Upper lobe of left lung (tissue), 6 donors: ENCODE measurements at regions not wholly inside any gene's neighbourhood (a gene's known extent, or its start where the extent isn't known, plus 50 kb on each side); places are given as distances from the start of the nearest gene placed in this dataset.

Source experiments
- ATAC-seq, 2 donors: fragments of 200-7000 bp; cut with Tn5 transposase; one replicate each; pipeline ENCODE4 v1.9.1; 2022; ENCODE audit warnings: mild to moderate bottlenecking in 2 of 2, moderate library complexity in 2 of 2; ENCODE audit not compliant: low FRiP score in 2 of 2
- DNase-seq, 2 donors: peaks; one replicate each; pipeline ENCODE4 v3.0.0-alpha.2; 2019 to 2020
- H3K27ac ChIP-seq, 4 donors: fragments of 200-600 bp; sonication (generic); one replicate each; pipeline ENCODE4 v1.5.1; 2016 to 2019
- H3K27me3 ChIP-seq, 4 donors: fragments of 200-600 bp; sonication (generic); one replicate each; pipeline ENCODE4 v1.5.1; 2017 to 2019
- H3K36me3 ChIP-seq, 4 donors: fragments of 200-600 bp; sonication (generic); one replicate each; pipeline ENCODE4 v1.5.1; 2016 to 2019
- H3K4me1 ChIP-seq, 4 donors: fragments of 200-600 bp; sonication (generic); one replicate each; pipeline ENCODE4 v1.5.1; 2018 to 2019
- H3K4me3 ChIP-seq, 4 donors: fragments of 200-600 bp; sonication (generic); one replicate each; pipeline ENCODE4 v1.5.1; 2017 to 2019; ENCODE audit warnings: mild to moderate bottlenecking in 2 of 4, moderate library complexity in 1 of 4
- H3K9me3 ChIP-seq, 4 donors: fragments of 200-600 bp; sonication (generic); one replicate each; pipeline ENCODE4 v1.5.1; 2018 to 2019
- CTCF ChIP-seq, 6 experiments: fragments of 450-650 bp in 4 of 6; fragments of 200-600 bp in 2 of 6; sonication (generic) in 2 of 6; IDR thresholded peaks; one replicate each; pipeline ENCODE4 v1.5.1; 2016 to 2019; ENCODE audit warnings: antibody characterized with exemption in 6 of 6
- EP300 ChIP-seq, 4 donors: sonication (generic); formaldehyde crosslinking; IDR thresholded peaks; one replicate each; pipeline ENCODE4 v1.5.1; 2017; ENCODE audit warnings: antibody characterized with exemption in 4 of 4, control low read depth in 2 of 4
- POLR2A ChIP-seq, 4 donors: fragments of 450-650 bp; IDR thresholded peaks; one replicate each; pipeline ENCODE4 v1.5.1; 2016 to 2017; ENCODE audit warnings: antibody characterized with exemption in 4 of 4, mild to moderate bottlenecking in 2 of 4
- POLR2AphosphoS5 ChIP-seq, 2 donors: sonication (generic); formaldehyde crosslinking; IDR thresholded peaks; one replicate each; pipeline ENCODE4 v1.5.1; 2017; ENCODE audit warnings: antibody characterized with exemption in 2 of 2
- WGBS, 2 donors: methylation state at CpG; one replicate each; pipeline ENCODE4 v1.1.5; 2017 to 2018; 5-methylcytosine and 5-hydroxymethylcytosine counted together
- donor health status: DM: no; HTN: no; CAD: no; lungs with moderate emphysema.
- donor health status: DM: no; HTN: yes; CAD: no; lungs with severe emphysema.

- H3K27ac ChIP-seq = no peak overlapping the region
- TF ChIP-seq POLR2A (IDR thresholded peaks at IDR 0.05) = no peak
- no peak for TF ChIP-seq CTCF (IDR thresholded peaks at IDR 0.05)
- TF ChIP-seq EP300 (IDR thresholded peaks at IDR 0.05) = no peak
- TF ChIP-seq POLR2AphosphoS5 (IDR thresholded peaks at IDR 0.05) = no peak
- no peaks in the 10 kb centered on the region for H3K36me3 ChIP-seq
- ATAC-seq = no peak
- no peaks in the 10 kb centered on the region for H3K4me1 ChIP-seq
- 88 to 92% methylated on average over 3 of the region's 3 CpGs for WGBS, 2 donors
- H3K9me3 ChIP-seq = peaks cover 0 to 4% (median 0%) of the 10 kb centered on the region in 4 donors
- no peak for DNase-seq
- H3K27me3 ChIP-seq = no peaks in the 10 kb centered on the region
- no peak overlapping the region for H3K4me3 ChIP-seq
Measured at GRCh38 chr10:112887968-112888367, 62.1 kb upstream of the TCF7L2 start.

- no peaks in the 10 kb centered on the region for H3K9me3 ChIP-seq
- no peak for TF ChIP-seq POLR2A (IDR thresholded peaks at IDR 0.05)
- TF ChIP-seq EP300 (IDR thresholded peaks at IDR 0.05) = no peak
- TF ChIP-seq POLR2AphosphoS5 (IDR thresholded peaks at IDR 0.05) = no peak
- TF ChIP-seq CTCF (IDR thresholded peaks at IDR 0.05) = no peak
- DNase-seq = no peak
Measured at GRCh38 chr10:112895292-112895691, 54.8 kb upstream of the TCF7L2 start.

GRCh38 chr10:112896273-112896672, 53.8 kb upstream of the TCF7L2 start:
- ATAC-seq (no peak), DNase-seq (no peak)
- TF ChIP-seq CTCF (IDR thresholded peaks at IDR 0.05) (no peak), POLR2A (IDR thresholded peaks at IDR 0.05) (no peak), POLR2AphosphoS5 (IDR thresholded peaks at IDR 0.05) (no peak), EP300 (IDR thresholded peaks at IDR 0.05) (no peak)
- Histone ChIP-seq H3K9me3 (no peaks in the 10 kb centered on the region), H3K27me3 (no peaks in the 10 kb centered on the region), H3K27ac (no peak overlapping the region), H3K4me1 (peaks cover 0 to 9% (median 4%) of the 10 kb centered on the region in 4 donors), H3K4me3 (no peak overlapping the region), H3K36me3 (no peaks in the 10 kb centered on the region)
- WGBS, 2 donors = 94 to 98% methylated on average over 3 of the region's 3 CpGs

More at GRCh38 chr10:112895292-112895691, 54.8 kb upstream of the TCF7L2 start:
- Histone ChIP-seq H3K27me3 (no peaks in the 10 kb centered on the region), H3K27ac (no peak overlapping the region), H3K4me1 (peaks cover 0 to 9% (median 4%) of the 10 kb centered on the region in 4 donors), H3K36me3 (no peaks in the 10 kb centered on the region), H3K4me3 (no peak overlapping the region)
- 80 to 96% methylated on average over 4 of the region's 4 CpGs for WGBS, 2 donors
- ATAC-seq = no peak

DNA sequence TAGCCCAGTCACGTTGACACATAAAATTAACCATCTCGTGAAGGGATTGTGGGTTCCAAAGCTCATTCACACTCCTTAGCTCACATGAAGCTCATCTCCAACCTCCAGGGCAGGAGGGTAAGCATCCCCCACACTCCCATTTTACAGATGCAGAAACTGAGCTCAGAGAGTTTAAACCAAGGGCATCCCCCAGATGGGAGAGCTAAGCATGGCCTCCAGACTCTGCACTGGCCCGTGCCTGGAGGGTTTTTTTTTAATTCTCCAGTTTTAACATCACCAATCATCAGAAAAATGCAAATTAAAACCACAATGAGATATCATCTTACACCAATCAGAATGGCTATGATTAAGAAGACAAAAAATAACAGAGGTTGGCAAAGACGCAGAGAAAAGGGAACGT, 53.3 kb upstream of the TCF7L2 start:
- DNase-seq (no peak), ATAC-seq (no peak)
- Histone ChIP-seq H3K27ac (no peak overlapping the region), H3K4me1 (peaks cover 0 to 9% (median 4%) of the 10 kb centered on the region in 4 donors), H3K27me3 (no peaks in the 10 kb centered on the region), H3K4me3 (no peak overlapping the region), H3K9me3 (no peaks in the 10 kb centered on the region), H3K36me3 (no peaks in the 10 kb centered on the region)
- no peak for TF ChIP-seq POLR2AphosphoS5 (IDR thresholded peaks at IDR 0.05)
- no peak for TF ChIP-seq POLR2A (IDR thresholded peaks at IDR 0.05)
- no peak for TF ChIP-seq CTCF (IDR thresholded peaks at IDR 0.05)
- no peak for TF ChIP-seq EP300 (IDR thresholded peaks at IDR 0.05)
- WGBS, 2 donors = 82 to 84% methylated on average over 5 of the region's 5 CpGs
